Gastrocnemius medialis (tissue), 4 donors: ENCODE measurements at regions not wholly inside any gene's neighbourhood (a gene's known extent, or its start where the extent isn't known, plus 50 kb on each side); places are given as distances from the start of the nearest gene placed in this dataset.

ENCODE experiments used
- ATAC-seq, 2 donors: fragments of 150-250 bp; one replicate each; pipeline ENCODE4 v1.9.1; 2016
- DNase-seq, 2 donors: peaks; one replicate each; pipeline ENCODE4 v3.0.0-alpha.2; 2019
- H3K27ac ChIP-seq, 4 donors: fragments of 200-600 bp; sonication (generic); 1 replicate in 1 of 4; 2 replicates in 3 of 4; pipeline ENCODE4 v1.5.1; 2016 to 2018; ENCODE audit warnings: mild to moderate bottlenecking in 2 of 4, moderate library complexity in 1 of 4
- H3K27me3 ChIP-seq, 3 donors: fragments of 200-600 bp; sonication (generic) in 2 of 3; 1 replicate in 1 of 3; 2 replicates in 2 of 3; pipeline versions ENCODE4 v1.5.1 to v1.6.0; 2016 to 2019; ENCODE audit warnings: mild to moderate bottlenecking in 1 of 3, moderate library complexity in 1 of 3
- H3K36me3 ChIP-seq, 2 donors: fragments of 200-600 bp; sonication (generic) in 1 of 2; one replicate each; pipeline ENCODE4 v1.5.1; 2017 to 2018
- H3K4me1 ChIP-seq, 2 donors: fragments of 200-600 bp; sonication (generic) in 1 of 2; one replicate each; pipeline ENCODE4 v1.5.1; 2016 to 2017; ENCODE audit warnings: mild to moderate bottlenecking in 2 of 2
- H3K4me3 ChIP-seq, 4 donors: fragments of 200-600 bp; sonication (generic) in 3 of 4; 1 replicate in 1 of 4; 2 replicates in 3 of 4; pipeline ENCODE4 v1.5.1; 2016 to 2019; ENCODE audit warnings: mild to moderate bottlenecking in 2 of 4
- H3K9me3 ChIP-seq, 3 donors: fragments of 200-600 bp; sonication (generic) in 2 of 3; 1 replicate in 1 of 3; 2 replicates in 2 of 3; pipeline ENCODE4 v1.5.1; 2016 to 2019
- CTCF ChIP-seq, 5 experiments: fragments of 450-650 bp in 3 of 5; fragments of 200-600 bp in 2 of 5; sonication (generic) in 2 of 5; IDR thresholded peaks in 4 of 5; conservative IDR thresholded peaks in 1 of 5; 1 replicate in 4 of 5; 2 replicates in 1 of 5; pipeline ENCODE4 v1.5.1; 2016 to 2019; ENCODE audit warnings: antibody characterized with exemption in 5 of 5, mild to moderate bottlenecking in 3 of 5, moderate library complexity in 3 of 5
- POLR2A ChIP-seq, 2 donors: fragments of 450-650 bp; IDR thresholded peaks; one replicate each; pipeline ENCODE4 v1.6.1; 2017; ENCODE audit warnings: antibody characterized with exemption in 2 of 2, mild to moderate bottlenecking in 2 of 2, moderate library complexity in 2 of 2
- in situ Hi-C, 4 donors: fragments of 200-750 bp; cut with MboI; loops; one replicate each; pipeline versions ENCODE4 v1.15.0 to v1.8.0; 2017; ENCODE audit warnings: low sequenced_read_pairs in 4 of 4
- intact Hi-C: fragments of 100-400 bp; cut with DNase I; formaldehyde crosslinking; loops from one replicate; pipeline ENCODE4 v1.15.1; 2023; ENCODE audit warnings: low total_unique reads

GRCh38 chr18:28476302-28476701 lies 299.4 kb upstream of the CDH2 start:
- Histone ChIP-seq H3K27ac (no peak overlapping the region), H3K36me3 (no peaks in the 10 kb centered on the region), H3K4me1 (no peaks in the 10 kb centered on the region), H3K4me3 (no peak overlapping the region), H3K27me3 (no peaks in the 10 kb centered on the region), H3K9me3 (no peaks in the 10 kb centered on the region)
- in situ Hi-C loops, result no loop called here
- ATAC-seq (no peak), DNase-seq (no peak)
- intact Hi-C loops, result no loop called here
- TF ChIP-seq CTCF (IDR thresholded peaks at IDR 0.05 in 4 of 5, conservative IDR thresholded peaks at IDR 0.05 in 1 of 5) (no peak), POLR2A (IDR thresholded peaks at IDR 0.05) (no peak)

GRCh38 chr18:28469946-28470345 lies 293.0 kb upstream of the CDH2 start:
- no peak for DNase-seq
- H3K4me1 ChIP-seq, result no peaks in the 10 kb centered on the region
- no peak overlapping the region for H3K4me3 ChIP-seq
- H3K9me3 ChIP-seq, result no peaks in the 10 kb centered on the region
- in situ Hi-C loops (no loop called here), intact Hi-C loops (no loop called here)
- H3K27ac ChIP-seq, result no peak overlapping the region
- no peak for ATAC-seq
- TF ChIP-seq CTCF (IDR thresholded peaks at IDR 0.05 in 4 of 5, conservative IDR thresholded peaks at IDR 0.05 in 1 of 5) (no peak), POLR2A (IDR thresholded peaks at IDR 0.05) (no peak)
- H3K36me3 ChIP-seq, result no peaks in the 10 kb centered on the region
- H3K27me3 ChIP-seq, result no peaks in the 10 kb centered on the region

- DNase-seq, result no peak
- H3K9me3 ChIP-seq, result no peaks in the 10 kb centered on the region
These were observed 292.0 kb upstream of the CDH2 start for GRCh38 chr18:28468901-28469300.

GRCh38 chr18:28466204-28466603 lies 289.3 kb upstream of the CDH2 start:
- no peak for DNase-seq
- ATAC-seq, result peak in 1 of 2 donors; percentile 19
- Histone ChIP-seq H3K36me3 (no peaks in the 10 kb centered on the region), H3K4me1 (no peaks in the 10 kb centered on the region), H3K27me3 (no peaks in the 10 kb centered on the region), H3K9me3 (no peaks in the 10 kb centered on the region), H3K4me3 (no peak overlapping the region), H3K27ac (no peak overlapping the region)
- TF ChIP-seq POLR2A (IDR thresholded peaks at IDR 0.05) (no peak), CTCF (IDR thresholded peaks at IDR 0.05 in 4 of 5, conservative IDR thresholded peaks at IDR 0.05 in 1 of 5) (no peak)
- intact Hi-C loops (no loop called here), in situ Hi-C loops (no loop called here)

More at GRCh38 chr18:28468901-28469300, 292.0 kb upstream of the CDH2 start:
- TF ChIP-seq POLR2A (IDR thresholded peaks at IDR 0.05) (no peak), CTCF (IDR thresholded peaks at IDR 0.05 in 4 of 5, conservative IDR thresholded peaks at IDR 0.05 in 1 of 5) (no peak)
- in situ Hi-C loops, result no loop called here
- Histone ChIP-seq H3K36me3 (no peaks in the 10 kb centered on the region), H3K4me3 (no peak overlapping the region), H3K4me1 (no peaks in the 10 kb centered on the region), H3K27ac (no peak overlapping the region), H3K27me3 (no peaks in the 10 kb centered on the region)
- no peak for ATAC-seq
- intact Hi-C loops, result no loop called here

GRCh38 chr18:28459587-28459986 lies 282.7 kb upstream of the CDH2 start:
- in situ Hi-C loops, result no loop called here
- DNase-seq (no peak), ATAC-seq (no peak)
- Histone ChIP-seq H3K4me3 (no peak overlapping the region), H3K9me3 (no peaks in the 10 kb centered on the region), H3K27me3 (no peaks in the 10 kb centered on the region), H3K4me1 (no peaks in the 10 kb centered on the region), H3K27ac (no peak overlapping the region), H3K36me3 (no peaks in the 10 kb centered on the region)
- TF ChIP-seq CTCF (IDR thresholded peaks at IDR 0.05 in 4 of 5, conservative IDR thresholded peaks at IDR 0.05 in 1 of 5) (no peak), POLR2A (IDR thresholded peaks at IDR 0.05) (no peak)
- intact Hi-C loops, result no loop called here
